ENCODE measurements at regions not wholly inside any gene's neighbourhood (a gene's known extent, or its start where the extent isn't known, plus 50 kb on each side); places are given as distances from the start of the nearest gene placed in this dataset.

DNA sequence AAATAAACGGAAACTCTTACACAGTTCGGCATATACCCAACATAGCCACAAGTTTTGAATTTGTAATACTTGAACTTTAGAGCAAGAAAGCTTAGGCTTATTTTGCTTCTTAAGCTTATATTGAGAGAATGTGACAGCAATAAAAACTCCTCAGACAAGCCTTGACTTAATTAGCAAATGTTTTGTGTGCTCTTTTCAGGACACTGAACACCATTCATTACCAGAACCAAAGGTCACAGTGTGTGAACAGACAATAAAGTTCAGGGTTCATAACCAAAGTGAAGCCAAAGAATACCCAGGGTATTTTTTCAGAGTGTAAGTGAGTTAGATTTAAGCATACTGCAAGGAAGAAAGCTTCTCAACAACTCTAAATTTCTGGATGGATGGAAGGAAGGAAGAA, 605.8 kb downstream of the METTL4 start:
- no peak overlapping the region for H3K4me3 ChIP-seq (ENCODE audit: low read length)
- TF ChIP-seq, protein P1, sequence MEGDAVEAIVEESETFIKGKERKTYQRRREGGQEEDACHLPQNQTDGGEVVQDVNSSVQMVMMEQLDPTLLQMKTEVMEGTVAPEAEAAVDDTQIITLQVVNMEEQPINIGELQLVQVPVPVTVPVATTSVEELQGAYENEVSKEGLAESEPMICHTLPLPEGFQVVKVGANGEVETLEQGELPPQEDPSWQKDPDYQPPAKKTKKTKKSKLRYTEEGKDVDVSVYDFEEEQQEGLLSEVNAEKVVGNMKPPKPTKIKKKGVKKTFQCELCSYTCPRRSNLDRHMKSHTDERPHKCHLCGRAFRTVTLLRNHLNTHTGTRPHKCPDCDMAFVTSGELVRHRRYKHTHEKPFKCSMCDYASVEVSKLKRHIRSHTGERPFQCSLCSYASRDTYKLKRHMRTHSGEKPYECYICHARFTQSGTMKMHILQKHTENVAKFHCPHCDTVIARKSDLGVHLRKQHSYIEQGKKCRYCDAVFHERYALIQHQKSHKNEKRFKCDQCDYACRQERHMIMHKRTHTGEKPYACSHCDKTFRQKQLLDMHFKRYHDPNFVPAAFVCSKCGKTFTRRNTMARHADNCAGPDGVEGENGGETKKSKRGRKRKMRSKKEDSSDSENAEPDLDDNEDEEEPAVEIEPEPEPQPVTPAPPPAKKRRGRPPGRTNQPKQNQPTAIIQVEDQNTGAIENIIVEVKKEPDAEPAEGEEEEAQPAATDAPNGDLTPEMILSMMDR (conservative IDR thresholded peaks at IDR 0.05; ENCODE audit: low read length), result no peak
- no peak for DNase-seq (ENCODE audit: low read depth)

- no peak overlapping the region for H3K4me3 ChIP-seq (ENCODE audit: low read length)
- DNase-seq (ENCODE audit: low read depth), result no peak
Observed at GRCh38 chr18:1968801-1969498, 602.4 kb downstream of the METTL4 start.

GRCh38 chr18:1976484-1976883, 594.8 kb downstream of the METTL4 start:
- no peak overlapping the region for H3K4me3 ChIP-seq (ENCODE audit: low read length)
- TF ChIP-seq, protein P1 (conservative IDR thresholded peaks at IDR 0.05; ENCODE audit: low read length), result no peak
- no peak for DNase-seq (ENCODE audit: low read depth)

More at GRCh38 chr18:1968801-1969498, 602.4 kb downstream of the METTL4 start:
- TF ChIP-seq, protein P1 (conservative IDR thresholded peaks at IDR 0.05; ENCODE audit: low read length), result no peak

GRCh38 chr18:1982056-1982455, 589.2 kb downstream of the METTL4 start:
- TF ChIP-seq, protein P1 (conservative IDR thresholded peaks at IDR 0.05; ENCODE audit: low read length), result no peak

GRCh38 chr18:1983746-1984515, 587.4 kb downstream of the METTL4 start:
- TF ChIP-seq, protein P1 (conservative IDR thresholded peaks at IDR 0.05; ENCODE audit: low read length), result no peak
- DNase-seq (ENCODE audit: low read depth), result no peak
- H3K4me3 ChIP-seq (ENCODE audit: low read length), result no peak overlapping the region

More at GRCh38 chr18:1982056-1982455, 589.2 kb downstream of the METTL4 start:
- no peak for DNase-seq (ENCODE audit: low read depth)
- H3K4me3 ChIP-seq (ENCODE audit: low read length), result no peak overlapping the region

DNA sequence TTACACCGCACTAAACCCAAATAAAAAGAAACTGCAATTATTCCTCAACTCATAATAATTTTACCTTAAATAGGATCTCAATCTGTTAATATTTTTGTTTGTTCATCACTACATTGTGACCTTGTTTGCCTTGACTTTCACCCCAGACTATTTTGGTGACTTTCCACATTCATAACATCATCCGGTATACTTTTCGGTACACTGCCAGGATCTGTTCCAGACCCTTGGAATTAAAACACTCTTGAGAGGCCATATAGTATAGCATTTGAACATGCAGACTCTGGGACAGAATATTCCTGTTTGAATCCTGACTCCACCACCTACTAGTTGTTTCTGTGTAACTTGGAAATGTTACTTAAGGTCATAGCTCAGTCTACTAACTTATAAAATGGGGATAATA, 577.4 kb downstream of the METTL4 start:
- TF ChIP-seq, protein P1 (conservative IDR thresholded peaks at IDR 0.05; ENCODE audit: low read length), result no peak
- H3K4me3 ChIP-seq (ENCODE audit: low read length), result no peak overlapping the region
- DNase-seq (ENCODE audit: low read depth), result no peak

GRCh38 chr18:1994471-1994870, 576.8 kb downstream of the METTL4 start:
- H3K4me3 ChIP-seq (ENCODE audit: low read length), result no peak overlapping the region
- TF ChIP-seq, protein P1 (conservative IDR thresholded peaks at IDR 0.05; ENCODE audit: low read length), result no peak
- DNase-seq (ENCODE audit: low read depth), result no peak

Measured in AG10803 (cell line).